AG08395 (cell line): ENCODE measurements at regions not wholly inside any gene's neighbourhood (a gene's known extent, or its start where the extent isn't known, plus 50 kb on each side); places are given as distances from the start of the nearest gene placed in this dataset.
"Not testable (repeated sequence)": the region's sequence is repeated elsewhere in the genome, so short reads cannot be mapped to it uniquely, and the experiment has no call there.

Experiments
- DNase-seq: peaks from one replicate; pipeline ENCODE4 v3.0.0; 2012; ENCODE audit warnings: mixed read lengths, low spot score

DNA sequence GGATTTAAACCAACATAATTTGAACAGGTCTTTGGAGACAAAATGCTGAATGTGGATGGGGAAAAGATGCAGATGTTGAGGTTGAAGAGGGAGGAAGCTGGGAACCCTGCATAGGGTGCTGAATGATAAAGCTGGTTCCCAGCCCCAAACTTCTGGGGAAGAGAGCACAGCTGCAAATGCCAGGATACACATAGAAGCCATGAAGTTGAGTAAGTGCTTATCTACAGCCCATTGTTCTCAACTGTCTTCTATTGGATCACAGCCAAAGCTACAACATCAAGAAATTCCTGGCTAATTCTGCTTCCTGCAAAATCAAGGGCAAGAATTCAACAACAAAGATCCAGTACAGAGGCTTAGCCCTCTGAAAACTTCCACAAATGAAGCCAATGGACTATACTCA, 779.8 kb downstream of the PRIM2 start:
- not testable (repeated sequence) for DNase-seq

GRCh38 chr6:58113960-58114359, 796.5 kb downstream of the PRIM2 start:
- DNase-seq = no peak

DNA sequence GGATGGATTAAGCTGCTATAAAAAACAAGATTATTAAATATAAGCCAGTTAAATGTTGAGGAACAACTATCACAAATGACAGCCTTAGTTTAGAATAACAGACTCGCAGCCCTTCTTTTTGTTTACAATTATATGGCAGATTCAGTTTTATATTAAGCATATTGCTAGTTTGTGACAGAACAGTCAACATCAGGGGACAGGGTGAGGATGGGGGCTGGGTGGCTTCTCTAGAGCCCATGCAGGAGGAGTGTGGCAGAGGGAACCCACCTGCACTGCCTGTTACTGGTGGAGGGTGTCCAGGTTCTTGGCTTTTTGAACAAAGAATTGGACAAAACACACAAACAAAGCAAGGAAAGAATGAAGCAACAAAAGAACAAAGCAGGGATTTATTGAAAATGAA, 799.7 kb downstream of the PRIM2 start:
- not testable (repeated sequence) for DNase-seq

DNA sequence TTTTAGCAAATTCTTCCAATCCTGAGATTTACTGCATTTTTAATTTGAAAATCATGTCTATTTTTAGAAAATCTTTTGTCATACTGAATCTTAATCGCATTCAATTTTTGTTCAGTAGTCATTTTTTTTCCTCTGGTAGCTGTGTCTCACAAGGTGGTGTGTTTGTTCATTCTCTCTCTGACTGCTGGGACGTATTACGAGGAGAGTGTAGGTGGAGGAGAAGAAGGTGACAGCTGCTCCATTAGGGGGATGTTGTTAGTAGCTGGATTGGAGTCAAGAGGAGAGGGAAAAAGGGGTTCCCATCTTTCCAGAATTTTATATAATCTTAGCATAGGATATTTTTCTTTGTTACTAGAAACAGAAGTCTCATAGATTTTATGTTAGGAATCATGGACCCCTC, 804.2 kb downstream of the PRIM2 start:
- DNase-seq = not testable (repeated sequence)

DNA sequence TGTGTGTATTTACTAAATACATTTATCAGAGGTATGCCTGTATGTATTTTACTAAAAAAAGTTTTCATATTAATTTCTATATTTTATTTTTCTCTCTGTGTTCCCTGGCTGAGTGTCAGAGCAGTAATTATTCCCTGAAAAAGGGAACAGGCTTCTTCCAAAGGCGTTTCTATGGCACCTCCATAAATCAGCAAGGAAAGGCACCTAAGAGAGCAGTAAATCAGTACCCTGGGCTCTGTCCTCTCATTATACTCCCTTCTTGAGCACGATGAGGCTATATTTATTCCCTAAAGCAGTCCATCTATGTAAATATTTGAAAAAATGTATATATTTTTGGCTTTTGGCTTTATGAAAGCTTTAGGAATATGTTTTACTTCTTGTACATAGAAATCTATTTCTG, 806.3 kb downstream of the PRIM2 start:
- DNase-seq = not testable (repeated sequence)

DNA sequence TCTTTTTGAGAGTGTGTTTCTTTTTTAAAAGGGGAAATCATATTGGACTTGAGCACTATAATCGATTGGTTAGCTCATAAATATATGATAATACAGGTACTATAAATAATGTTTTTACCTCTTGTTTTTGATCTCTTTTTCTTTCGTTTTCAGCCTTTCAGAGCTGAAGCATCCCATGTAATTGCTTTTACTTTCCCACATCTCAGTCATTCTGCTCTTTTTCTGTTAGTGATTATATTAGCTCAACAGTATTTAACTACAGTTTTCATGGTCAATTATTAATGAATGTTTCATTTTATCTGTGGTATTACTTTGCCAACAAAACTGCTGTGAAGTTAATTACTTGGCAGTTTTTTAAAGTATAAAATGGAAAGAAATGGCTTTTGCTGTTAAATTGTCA, 811.1 kb downstream of the PRIM2 start:
- not testable (repeated sequence) for DNase-seq

GRCh38 chr6:58129098-58129497, 811.7 kb downstream of the PRIM2 start:
- DNase-seq = not testable (repeated sequence)

GRCh38 chr6:58139746-58140145, 822.3 kb downstream of the PRIM2 start:
- not testable (repeated sequence) for DNase-seq

DNA sequence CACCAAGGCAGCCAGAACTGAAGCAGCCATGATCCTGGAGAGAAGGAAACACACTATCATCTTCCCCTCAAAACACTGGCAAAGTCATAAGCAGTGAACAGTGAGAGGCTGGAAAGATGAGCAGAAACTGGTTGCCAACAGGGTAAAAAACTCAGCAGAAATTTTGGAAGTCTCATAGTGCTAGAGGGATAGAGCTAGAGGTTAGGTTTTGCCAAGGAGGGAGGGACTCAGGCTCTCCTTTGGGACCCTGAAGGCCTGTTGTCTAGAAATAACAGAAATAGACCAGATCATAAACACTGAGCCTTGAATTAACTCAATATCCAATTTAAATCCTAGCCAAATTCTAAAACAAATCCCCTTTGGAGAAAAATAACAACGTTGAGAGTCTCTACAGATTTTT, 853.6 kb downstream of the PRIM2 start:
- not testable (repeated sequence) for DNase-seq

GRCh38 chr6:58181557-58182065, 864.2 kb downstream of the PRIM2 start:
- DNase-seq = not testable (repeated sequence)

- DNase-seq = not testable (repeated sequence)
Observed at GRCh38 chr6:58185300-58185699, 867.9 kb downstream of the PRIM2 start.

- DNase-seq = not testable (repeated sequence)
Observed at GRCh38 chr6:58193209-58193608, 875.8 kb downstream of the PRIM2 start.

DNA sequence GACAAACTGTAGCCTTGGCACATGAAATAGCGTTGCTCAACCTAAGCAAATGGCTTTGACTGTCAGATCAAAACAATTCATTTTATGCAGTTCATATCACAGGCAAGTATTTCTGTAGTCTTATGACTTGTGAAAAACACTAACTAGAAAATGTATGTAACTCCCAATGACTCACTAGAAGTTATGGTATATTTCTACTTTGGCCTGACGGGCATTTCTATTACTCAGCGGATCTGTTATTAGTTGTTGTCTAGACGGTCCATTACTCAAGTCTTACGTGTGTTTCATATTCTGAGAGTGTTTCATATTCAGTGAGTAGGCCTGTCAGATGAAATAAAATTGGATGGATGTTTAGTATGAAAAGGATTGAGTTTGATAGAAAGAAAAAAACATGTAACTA, 880.9 kb downstream of the PRIM2 start:
- no peak for DNase-seq

DNA sequence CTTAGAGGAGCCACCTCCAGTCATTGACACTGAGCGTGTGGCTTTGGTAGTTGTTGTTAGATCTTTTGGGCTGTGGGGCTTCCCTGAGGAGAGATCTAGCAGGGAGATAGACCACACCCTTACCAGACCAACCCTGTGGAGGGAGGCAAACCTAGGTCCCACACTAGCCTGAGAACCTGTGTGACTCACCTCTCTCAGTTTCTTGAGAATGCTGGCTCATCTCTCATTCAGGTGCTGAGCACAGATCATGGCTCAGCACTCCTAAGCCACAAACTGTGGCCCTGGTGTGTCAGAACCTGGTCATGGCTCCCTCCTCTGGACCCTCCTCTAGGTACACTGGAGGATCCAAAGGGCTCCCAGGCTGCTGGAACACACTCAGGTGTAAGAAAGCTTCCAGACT, 919.7 kb downstream of the PRIM2 start:
- DNase-seq = not testable (repeated sequence)

GRCh38 chr6:58238421-58238820, 921.0 kb downstream of the PRIM2 start:
- not testable (repeated sequence) for DNase-seq

GRCh38 chr6:58257625-58258024, 940.2 kb downstream of the PRIM2 start:
- not testable (repeated sequence) for DNase-seq

GRCh38 chr6:58290177-58290576, 972.7 kb downstream of the PRIM2 start:
- no peak for DNase-seq

GRCh38 chr6:58291319-58291718, 973.9 kb downstream of the PRIM2 start:
- DNase-seq = not testable (repeated sequence)

DNA sequence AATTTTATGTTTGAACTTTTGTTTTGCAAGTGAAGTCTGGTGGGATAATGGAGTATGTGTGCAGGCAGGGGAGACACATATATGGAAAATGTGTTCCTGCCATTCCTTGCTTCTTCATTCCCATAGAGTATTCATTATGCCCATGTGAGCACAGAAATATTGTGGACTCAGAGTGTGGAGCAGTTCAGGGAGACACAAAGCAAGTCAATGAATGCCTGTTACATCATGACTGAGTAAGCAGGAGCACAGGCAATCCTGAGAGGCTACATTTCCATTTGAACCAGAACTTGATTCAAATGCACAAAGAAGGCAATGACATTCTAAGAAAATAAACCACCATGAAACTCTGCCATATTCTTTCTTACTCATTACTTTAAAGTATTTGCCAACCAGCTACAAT, 990.5 kb downstream of the PRIM2 start:
- not testable (repeated sequence) for DNase-seq

- DNase-seq = not testable (repeated sequence)
Observed at GRCh38 chr6:58332108-58332507, 1014.7 kb downstream of the PRIM2 start.

DNA sequence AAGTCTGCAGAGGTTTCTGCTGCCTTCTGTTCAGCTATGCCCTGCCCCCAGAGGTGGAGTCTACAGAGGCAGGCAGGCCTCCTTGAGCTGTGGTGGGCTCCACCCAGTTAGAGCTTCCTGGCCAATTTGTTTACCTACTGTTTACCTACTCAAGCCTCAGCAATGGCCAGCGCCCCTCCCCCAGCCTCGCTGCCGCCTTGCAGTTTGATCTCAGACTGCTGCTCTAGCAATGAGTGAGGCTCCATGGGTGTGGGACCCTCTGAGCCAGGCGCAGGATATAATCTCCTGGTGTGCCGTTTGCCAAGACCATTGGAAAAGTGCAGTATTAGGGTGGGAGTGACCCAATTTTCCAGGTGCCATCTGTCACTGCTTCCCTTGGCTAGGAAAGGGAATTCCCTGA, 1024.9 kb downstream of the PRIM2 start:
- not testable (repeated sequence) for DNase-seq

DNA sequence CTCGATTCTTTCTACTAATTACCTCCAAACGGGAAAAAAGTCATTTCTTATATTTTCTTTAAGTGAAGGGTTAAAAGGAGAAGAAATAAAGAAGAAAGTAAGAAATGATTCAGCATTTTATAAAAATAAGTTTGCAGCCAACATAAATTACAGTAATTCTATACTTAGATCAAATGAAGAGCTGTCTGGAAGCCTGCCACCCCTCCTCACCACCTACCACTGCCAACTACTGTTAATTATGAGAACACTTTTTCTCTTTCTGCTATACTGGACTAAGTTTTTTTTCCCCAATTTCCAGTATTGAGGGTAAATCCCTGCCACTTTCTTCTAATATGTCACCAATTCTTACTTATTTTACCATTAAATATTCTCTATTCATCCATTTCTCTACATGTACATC, 1030.1 kb downstream of the PRIM2 start:
- DNase-seq = not testable (repeated sequence)

GRCh38 chr6:58351619-58352018, 1034.2 kb downstream of the PRIM2 start:
- DNase-seq = not testable (repeated sequence)

DNA sequence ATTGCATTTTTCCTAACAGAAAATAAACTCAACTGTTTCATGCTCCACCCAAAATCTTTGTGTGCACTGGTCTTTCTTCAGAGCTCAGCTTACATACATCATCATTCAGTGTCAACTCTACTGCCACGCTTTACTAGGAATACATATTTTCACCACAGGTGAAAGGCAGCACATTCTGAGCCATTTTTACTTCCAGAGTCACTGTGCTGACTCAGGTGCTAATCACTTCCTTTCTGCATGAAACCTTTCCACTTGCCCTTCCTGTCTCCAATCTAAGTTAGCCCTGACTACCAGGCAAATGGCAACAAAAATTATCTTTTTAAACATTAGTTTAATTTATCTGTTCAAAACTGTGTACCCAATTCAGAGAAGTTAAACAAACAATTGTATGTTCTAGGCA, 1041.0 kb downstream of the PRIM2 start:
- not testable (repeated sequence) for DNase-seq
